HepG2 (cell line): ENCODE measurements at regions not wholly inside any gene's neighbourhood (a gene's known extent, or its start where the extent isn't known, plus 50 kb on each side); places are given as distances from the start of the nearest gene placed in this dataset.

Source experiments
- ARNT2 ChIP-seq: sonication (generic); formaldehyde crosslinking; IDR thresholded peaks from 2 replicates; pipeline ENCODE4 v1.8.0; 2022; ENCODE audit warnings: mild to moderate bottlenecking, low read depth, missing genetic modification reagents, moderate library complexity
- STAG1 ChIP-seq: sonication (generic); formaldehyde crosslinking; IDR thresholded peaks from 2 replicates; pipeline ENCODE4 v1.4.0; 2020; ENCODE audit warnings: missing genetic modification reagents
- TF ChIP-seq, protein P1 (sequence below): sonication (generic); formaldehyde crosslinking; IDR thresholded peaks from 2 replicates; pipeline ENCODE4 v1.5.0; 2020; ENCODE audit warnings: mild to moderate bottlenecking, missing genetic modification reagents, moderate library complexity
- TF ChIP-seq, protein P2 (sequence below): sonication (generic); formaldehyde crosslinking; IDR thresholded peaks from 2 replicates; pipeline ENCODE4 v1.9.0; 2021; ENCODE audit warnings: missing genetic modification reagents, mild to moderate bottlenecking, borderline replicate concordance

DNA sequence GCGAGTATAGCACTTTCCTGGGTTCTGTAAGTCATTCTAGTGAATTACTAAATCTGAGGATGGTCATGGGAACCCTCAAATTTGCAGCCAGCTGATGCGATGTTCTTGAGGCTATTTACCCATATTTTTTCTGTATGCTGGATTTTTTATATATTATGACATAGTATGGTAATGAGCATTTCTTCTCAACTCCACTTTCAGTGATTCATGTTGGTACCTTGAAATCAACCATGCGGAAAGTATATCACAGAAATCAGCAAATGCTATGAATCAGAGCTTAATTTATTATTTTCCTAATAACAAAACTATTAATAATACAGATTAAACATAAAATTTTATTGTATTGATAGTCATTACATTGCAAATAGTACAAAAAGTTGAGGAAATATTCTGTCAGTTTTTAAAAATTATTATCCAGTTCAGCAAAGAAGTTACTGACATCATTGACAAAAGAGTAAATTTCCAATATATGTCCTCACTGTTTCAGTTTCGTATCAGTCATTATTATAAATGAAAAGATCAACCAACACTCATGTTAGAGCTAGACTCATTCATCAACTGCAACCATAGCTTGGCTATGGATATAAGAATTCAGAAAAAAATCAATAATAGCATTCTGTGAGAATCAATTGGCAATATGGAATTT, 164.3 kb upstream of the SETMAR start:
- TF ChIP-seq, protein P1, sequence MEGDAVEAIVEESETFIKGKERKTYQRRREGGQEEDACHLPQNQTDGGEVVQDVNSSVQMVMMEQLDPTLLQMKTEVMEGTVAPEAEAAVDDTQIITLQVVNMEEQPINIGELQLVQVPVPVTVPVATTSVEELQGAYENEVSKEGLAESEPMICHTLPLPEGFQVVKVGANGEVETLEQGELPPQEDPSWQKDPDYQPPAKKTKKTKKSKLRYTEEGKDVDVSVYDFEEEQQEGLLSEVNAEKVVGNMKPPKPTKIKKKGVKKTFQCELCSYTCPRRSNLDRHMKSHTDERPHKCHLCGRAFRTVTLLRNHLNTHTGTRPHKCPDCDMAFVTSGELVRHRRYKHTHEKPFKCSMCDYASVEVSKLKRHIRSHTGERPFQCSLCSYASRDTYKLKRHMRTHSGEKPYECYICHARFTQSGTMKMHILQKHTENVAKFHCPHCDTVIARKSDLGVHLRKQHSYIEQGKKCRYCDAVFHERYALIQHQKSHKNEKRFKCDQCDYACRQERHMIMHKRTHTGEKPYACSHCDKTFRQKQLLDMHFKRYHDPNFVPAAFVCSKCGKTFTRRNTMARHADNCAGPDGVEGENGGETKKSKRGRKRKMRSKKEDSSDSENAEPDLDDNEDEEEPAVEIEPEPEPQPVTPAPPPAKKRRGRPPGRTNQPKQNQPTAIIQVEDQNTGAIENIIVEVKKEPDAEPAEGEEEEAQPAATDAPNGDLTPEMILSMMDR (CRISPR knock-in tag), result no peak
- TF ChIP-seq STAG1 (CRISPR knock-in tag) (no peak), ARNT2 (CRISPR knock-in tag) (no peak)
- TF ChIP-seq, protein P2, sequence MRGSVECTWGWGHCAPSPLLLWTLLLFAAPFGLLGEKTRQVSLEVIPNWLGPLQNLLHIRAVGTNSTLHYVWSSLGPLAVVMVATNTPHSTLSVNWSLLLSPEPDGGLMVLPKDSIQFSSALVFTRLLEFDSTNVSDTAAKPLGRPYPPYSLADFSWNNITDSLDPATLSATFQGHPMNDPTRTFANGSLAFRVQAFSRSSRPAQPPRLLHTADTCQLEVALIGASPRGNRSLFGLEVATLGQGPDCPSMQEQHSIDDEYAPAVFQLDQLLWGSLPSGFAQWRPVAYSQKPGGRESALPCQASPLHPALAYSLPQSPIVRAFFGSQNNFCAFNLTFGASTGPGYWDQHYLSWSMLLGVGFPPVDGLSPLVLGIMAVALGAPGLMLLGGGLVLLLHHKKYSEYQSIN, result no peak
